HCT116 (cell line): ENCODE measurements at regions not wholly inside any gene's neighbourhood (a gene's known extent, or its start where the extent isn't known, plus 50 kb on each side); places are given as distances from the start of the nearest gene placed in this dataset.

ENCODE experiments used
- ATAC-seq: fragments of 200-7000 bp; cut with Tn5 transposase; 2 replicates; pipeline ENCODE4 v1.9.1; 2020; ENCODE audit warnings: mild to moderate bottlenecking, moderate library complexity
- BruUV-seq: library from RNA; stranded (reverse); fragments of 400-500 nt; replicated peaks from 2 replicates; lab custom pipeline; 2021; lab: Mats Ljungman, UMichigan
- CTCF ChIA-PET: fragments of 300-600 bp; sonication (Branson Sonifier 250); formaldehyde crosslinking; loops from one replicate; lab custom pipeline; 2021; ENCODE audit warnings: antibody characterized with exemption; lab: Charles Lee
- POLR2A ChIA-PET: fragments of 300-600, 350-600 bp; sonication (Branson Sonifier 250); formaldehyde crosslinking; loops from one replicate; lab custom pipeline; 2021; ENCODE audit warnings: antibody characterized with exemption; lab: Charles Lee
- RAD21 ChIA-PET, 2 experiments: fragments of 300-600 bp; sonication (Branson Sonifier 250); formaldehyde crosslinking; loops; one replicate each; lab custom pipeline; 2023; ENCODE audit warnings: low total read pairs in 2 of 2; ENCODE audit not compliant: uncharacterized antibody in 2 of 2, unreplicated experiment in 2 of 2, low non-redundant PET in 1 of 2; lab: Charles Lee
- DNase-seq: peaks from one replicate; pipeline ENCODE4 v3.0.0-alpha.2; 2010; ENCODE audit warnings: low read depth, low spot score
- H2AFZ ChIP-seq: fragments of 200-600 bp; shearing (Covaris generic), sonication (generic); 2 replicates; pipeline ENCODE4 v1.6.1; 2017; ENCODE audit warnings: low read depth, mixed run types, mixed read lengths, antibody characterized with exemption, low read length; ENCODE audit not compliant: poor library complexity, severe bottlenecking
- H3K27ac ChIP-seq: 2 replicates; pipeline ENCODE4 v1.5.1; 2012; ENCODE audit warnings: low read depth, low read length
- H3K27me3 ChIP-seq: fragments of 200-600 bp; sonication (generic); 2 replicates; pipeline ENCODE4 v1.6.1; 2016; ENCODE audit warnings: mixed run types, low read length, mixed read lengths; ENCODE audit not compliant: insufficient read depth
- H3K36me3 ChIP-seq, 2 experiments: fragments of 200-500 bp in 1 of 2; fragments of 200-600 bp in 1 of 2; sonication (Bioruptor generic) in 1 of 2; sonication (generic) in 1 of 2; 2 replicates each; pipeline versions ENCODE4 v1.5.1 to v1.6.1; 2014 to 2016; ENCODE audit warnings: low read length in 2 of 2, inconsistent platforms in 1 of 2, mixed read lengths in 1 of 2, mixed run types in 1 of 2; ENCODE audit not compliant: insufficient read depth in 2 of 2, control insufficient read depth in 1 of 2
- H3K4me1 ChIP-seq, 2 experiments: fragments of 200-600 bp in 1 of 2; sonication (generic) in 1 of 2; 2 replicates each; pipeline versions ENCODE4 v1.5.1 to v1.6.1; 2012 to 2017; ENCODE audit warnings: low read length in 2 of 2, inconsistent platforms in 1 of 2, mild to moderate bottlenecking in 1 of 2, mixed read lengths in 1 of 2, mixed run types in 1 of 2, moderate library complexity in 1 of 2; ENCODE audit not compliant: insufficient read depth in 2 of 2, control insufficient read depth in 1 of 2
- H3K4me2 ChIP-seq: fragments of 200-600 bp; sonication (generic); 2 replicates; pipeline ENCODE4 v1.6.1; 2017; ENCODE audit warnings: mixed run types, low read length, mixed read lengths
- H3K4me3 ChIP-seq, 2 experiments: fragments of 200-600 bp in 1 of 2; sonication (generic) in 1 of 2; replicated peaks in 1 of 2; 2 replicates each; pipeline ENCODE4 v1.5.1; 2011 to 2016; ENCODE audit warnings: low read length in 2 of 2, control low read depth in 1 of 2, low read depth in 1 of 2, mild to moderate bottlenecking in 1 of 2, mixed read lengths in 1 of 2, mixed run types in 1 of 2
- H3K79me2 ChIP-seq: fragments of 200-600 bp; sonication (generic); 2 replicates; pipeline ENCODE4 v1.6.1; 2017; ENCODE audit warnings: mild to moderate bottlenecking, mixed run types, low read length, moderate library complexity, mixed read lengths; ENCODE audit not compliant: insufficient read depth
- H3K9ac ChIP-seq: fragments of 200-600 bp; sonication (generic); 2 replicates; pipeline ENCODE4 v1.6.1; 2016; ENCODE audit warnings: low read length, mixed read lengths
- H3K9me2 ChIP-seq: fragments of 200-600 bp; sonication (generic), shearing (Covaris generic); 2 replicates; pipeline ENCODE4 v1.6.1; 2017; ENCODE audit warnings: mixed run types, mild to moderate bottlenecking, moderate library complexity; ENCODE audit not compliant: insufficient read depth
- H3K9me3 ChIP-seq, 2 experiments: fragments of 200-500 bp in 1 of 2; fragments of 200-600 bp in 1 of 2; sonication (Bioruptor generic) in 1 of 2; sonication (generic) in 1 of 2; 2 replicates each; pipeline ENCODE4 v1.6.1; 2014 to 2017; ENCODE audit warnings: low read length in 2 of 2, mixed read lengths in 2 of 2, inconsistent platforms in 1 of 2, low read depth in 1 of 2, mild to moderate bottlenecking in 1 of 2, mixed run types in 1 of 2, moderate library complexity in 1 of 2; ENCODE audit not compliant: control insufficient read depth in 1 of 2, insufficient read depth in 1 of 2
- H4K20me1 ChIP-seq: fragments of 200-600 bp; sonication (generic), shearing (Covaris generic); 2 replicates; pipeline ENCODE4 v1.6.1; 2017; ENCODE audit warnings: mixed run types, mild to moderate bottlenecking, moderate library complexity; ENCODE audit not compliant: insufficient read depth
- CBX3 ChIP-seq: IDR thresholded peaks from 2 replicates; pipeline ENCODE4 v1.6.1; 2012; ENCODE audit warnings: low read depth
- CEBPB ChIP-seq: IDR thresholded peaks from 2 replicates; pipeline ENCODE4 v1.6.1; 2012; ENCODE audit warnings: low read depth
- EGR1 ChIP-seq: IDR thresholded peaks from 2 replicates; pipeline ENCODE4 v1.6.1; 2012; ENCODE audit warnings: low read depth
- ELF1 ChIP-seq: IDR thresholded peaks from 2 replicates; pipeline ENCODE4 v1.6.1; 2012; ENCODE audit warnings: low read depth, borderline replicate concordance
- EZH2 ChIP-seq: fragments of 200-600 bp; sonication (generic); IDR thresholded peaks from 2 replicates; pipeline ENCODE4 v1.6.1; 2017; ENCODE audit warnings: antibody characterized with exemption, mixed run types
- EZH2phosphoT487 ChIP-seq: fragments of 200-600 bp; IDR thresholded peaks from 2 replicates; pipeline ENCODE4 v1.6.1; 2018; ENCODE audit warnings: antibody characterized with exemption, borderline replicate concordance
- POLR2A ChIP-seq: IDR thresholded peaks from 2 replicates; pipeline ENCODE4 v1.7.0; 2011; ENCODE audit warnings: borderline replicate concordance; ENCODE audit not compliant: insufficient read depth, insufficient read length; ENCODE audit errors: extremely low read depth
- POLR2AphosphoS5 ChIP-seq: IDR thresholded peaks from 2 replicates; pipeline ENCODE4 v1.6.1; 2011; ENCODE audit warnings: mild to moderate bottlenecking, low read depth, low read length, moderate library complexity
- RAD21 ChIP-seq: IDR thresholded peaks from 2 replicates; pipeline ENCODE4 v1.6.1; 2012; ENCODE audit warnings: low read depth, mild to moderate bottlenecking
- SIN3A ChIP-seq: IDR thresholded peaks from 2 replicates; pipeline ENCODE4 v1.6.1; 2012; ENCODE audit warnings: low read depth
- SP1 ChIP-seq: IDR thresholded peaks from 2 replicates; pipeline ENCODE4 v1.6.1; 2012; ENCODE audit warnings: low read depth
- SRF ChIP-seq: IDR thresholded peaks from 2 replicates; pipeline ENCODE4 v1.6.1; 2012; ENCODE audit warnings: low read depth
- TCF7L2 ChIP-seq: IDR thresholded peaks from 2 replicates; pipeline ENCODE4 v1.7.0; 2011; ENCODE audit warnings: borderline replicate concordance, inconsistent platforms; ENCODE audit not compliant: insufficient read depth, insufficient read length; ENCODE audit errors: extremely low read depth
- YY1 ChIP-seq: IDR thresholded peaks from 2 replicates; pipeline ENCODE4 v1.6.1; 2011; ENCODE audit warnings: low read length, low read depth, moderate library complexity, mild to moderate bottlenecking; ENCODE audit not compliant: insufficient replicate concordance; ENCODE audit errors: extremely low read depth
- ZFX ChIP-seq: fragments of 450-650 bp; IDR thresholded peaks from 2 replicates; pipeline ENCODE4 v1.6.1; 2017
- ZNF274 ChIP-seq: fragments of 200-500 bp; sonication (Bioruptor generic); IDR thresholded peaks from 2 replicates; pipeline ENCODE4 v1.6.1; 2014; ENCODE audit warnings: mild to moderate bottlenecking, low read depth, low read length, inconsistent platforms
- intact Hi-C: fragments of 100-400 bp; cut with micrococcal nuclease; formaldehyde crosslinking; loops from 2 replicates; pipeline ENCODE4 v1.10.0; 2022
- TF ChIP-seq, protein P1 (sequence below): IDR thresholded peaks from 2 replicates; pipeline ENCODE4 v1.6.1; 2012
- TF ChIP-seq, protein P2 (sequence below), 3 experiments: fragments of 200-600 bp in 1 of 3; sonication (generic) in 1 of 3; IDR thresholded peaks in 2 of 3; conservative IDR thresholded peaks in 1 of 3; 2 replicates each; pipeline ENCODE4 v1.5.1; 2012 to 2017; ENCODE audit warnings: low read depth in 2 of 3, low read length in 2 of 3, antibody characterized with exemption in 1 of 3, borderline replicate concordance in 1 of 3, control low read depth in 1 of 3, mild to moderate bottlenecking in 1 of 3, mixed read lengths in 1 of 3, mixed run types in 1 of 3, moderate library complexity in 1 of 3; ENCODE audit not compliant: insufficient read depth in 1 of 3
- TF ChIP-seq, protein P3 (sequence below): IDR thresholded peaks from 2 replicates; pipeline ENCODE4 v1.6.1; 2012; ENCODE audit warnings: low read depth

DNA sequence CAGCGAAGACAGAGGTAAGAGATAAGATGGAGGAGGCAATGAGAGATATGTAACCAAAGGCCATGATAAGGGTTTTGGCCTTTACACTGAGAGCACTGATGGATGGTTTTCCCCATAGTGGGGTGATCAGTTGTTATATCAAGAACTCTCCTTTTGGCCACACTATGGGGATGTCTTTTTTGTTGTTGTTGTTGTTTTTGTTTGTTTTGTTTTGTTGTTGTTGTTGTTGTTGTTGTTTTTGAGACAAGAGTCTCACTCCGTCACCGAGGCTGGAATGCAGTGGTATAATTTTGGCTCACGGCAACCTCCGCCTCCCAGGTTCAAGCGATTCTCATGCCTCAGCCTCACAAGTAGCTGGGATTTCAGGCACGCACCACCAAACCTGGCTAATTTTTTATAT lies 244.8 kb upstream of the DYNLRB2 start:
- RAD21 ChIA-PET, result no interaction called here
- Histone ChIP-seq H3K36me3 (no peaks in the 10 kb centered on the region), H3K9me3 (peaks cover 26 to 40% of the 10 kb centered on the region in 2 experiments; a peak in 3 of 4 replicates), H3K4me2 (no peak overlapping the region), H3K27me3 (no peaks in the 10 kb centered on the region), H4K20me1 (no peaks in the 10 kb centered on the region), H3K4me3 (no peak overlapping the region), H3K9ac (no peak overlapping the region), H3K9me2 (no peaks in the 10 kb centered on the region), H2AFZ (no peak overlapping the region), H3K27ac (no peak overlapping the region), H3K79me2 (no peaks in the 10 kb centered on the region), H3K4me1 (no peaks in the 10 kb centered on the region)
- CTCF ChIA-PET, result no interaction called here
- TF ChIP-seq EZH2 (no peak), ZNF274 (no peak), SP1 (no peak), TCF7L2 (no peak), YY1 (no peak), RAD21 (no peak), SIN3A (no peak), CEBPB (no peak), POLR2A (no peak), EZH2phosphoT487 (no peak), ELF1 (no peak), POLR2AphosphoS5 (no peak), SRF (no peak), CBX3 (no peak), EGR1 (no peak), ZFX (no peak)
- TF ChIP-seq, protein P1, sequence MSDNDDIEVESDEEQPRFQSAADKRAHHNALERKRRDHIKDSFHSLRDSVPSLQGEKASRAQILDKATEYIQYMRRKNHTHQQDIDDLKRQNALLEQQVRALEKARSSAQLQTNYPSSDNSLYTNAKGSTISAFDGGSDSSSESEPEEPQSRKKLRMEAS, result no peak
- TF ChIP-seq, protein P2, sequence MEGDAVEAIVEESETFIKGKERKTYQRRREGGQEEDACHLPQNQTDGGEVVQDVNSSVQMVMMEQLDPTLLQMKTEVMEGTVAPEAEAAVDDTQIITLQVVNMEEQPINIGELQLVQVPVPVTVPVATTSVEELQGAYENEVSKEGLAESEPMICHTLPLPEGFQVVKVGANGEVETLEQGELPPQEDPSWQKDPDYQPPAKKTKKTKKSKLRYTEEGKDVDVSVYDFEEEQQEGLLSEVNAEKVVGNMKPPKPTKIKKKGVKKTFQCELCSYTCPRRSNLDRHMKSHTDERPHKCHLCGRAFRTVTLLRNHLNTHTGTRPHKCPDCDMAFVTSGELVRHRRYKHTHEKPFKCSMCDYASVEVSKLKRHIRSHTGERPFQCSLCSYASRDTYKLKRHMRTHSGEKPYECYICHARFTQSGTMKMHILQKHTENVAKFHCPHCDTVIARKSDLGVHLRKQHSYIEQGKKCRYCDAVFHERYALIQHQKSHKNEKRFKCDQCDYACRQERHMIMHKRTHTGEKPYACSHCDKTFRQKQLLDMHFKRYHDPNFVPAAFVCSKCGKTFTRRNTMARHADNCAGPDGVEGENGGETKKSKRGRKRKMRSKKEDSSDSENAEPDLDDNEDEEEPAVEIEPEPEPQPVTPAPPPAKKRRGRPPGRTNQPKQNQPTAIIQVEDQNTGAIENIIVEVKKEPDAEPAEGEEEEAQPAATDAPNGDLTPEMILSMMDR (IDR thresholded peaks at IDR 0.05 in 2 of 3, conservative IDR thresholded peaks at IDR 0.05 in 1 of 3; ENCODE audit: borderline replicate concordance in 1 of 3, insufficient read depth in 1 of 3, low read depth in 2 of 3, low read length in 2 of 3), result no peak
- TF ChIP-seq, protein P3, sequence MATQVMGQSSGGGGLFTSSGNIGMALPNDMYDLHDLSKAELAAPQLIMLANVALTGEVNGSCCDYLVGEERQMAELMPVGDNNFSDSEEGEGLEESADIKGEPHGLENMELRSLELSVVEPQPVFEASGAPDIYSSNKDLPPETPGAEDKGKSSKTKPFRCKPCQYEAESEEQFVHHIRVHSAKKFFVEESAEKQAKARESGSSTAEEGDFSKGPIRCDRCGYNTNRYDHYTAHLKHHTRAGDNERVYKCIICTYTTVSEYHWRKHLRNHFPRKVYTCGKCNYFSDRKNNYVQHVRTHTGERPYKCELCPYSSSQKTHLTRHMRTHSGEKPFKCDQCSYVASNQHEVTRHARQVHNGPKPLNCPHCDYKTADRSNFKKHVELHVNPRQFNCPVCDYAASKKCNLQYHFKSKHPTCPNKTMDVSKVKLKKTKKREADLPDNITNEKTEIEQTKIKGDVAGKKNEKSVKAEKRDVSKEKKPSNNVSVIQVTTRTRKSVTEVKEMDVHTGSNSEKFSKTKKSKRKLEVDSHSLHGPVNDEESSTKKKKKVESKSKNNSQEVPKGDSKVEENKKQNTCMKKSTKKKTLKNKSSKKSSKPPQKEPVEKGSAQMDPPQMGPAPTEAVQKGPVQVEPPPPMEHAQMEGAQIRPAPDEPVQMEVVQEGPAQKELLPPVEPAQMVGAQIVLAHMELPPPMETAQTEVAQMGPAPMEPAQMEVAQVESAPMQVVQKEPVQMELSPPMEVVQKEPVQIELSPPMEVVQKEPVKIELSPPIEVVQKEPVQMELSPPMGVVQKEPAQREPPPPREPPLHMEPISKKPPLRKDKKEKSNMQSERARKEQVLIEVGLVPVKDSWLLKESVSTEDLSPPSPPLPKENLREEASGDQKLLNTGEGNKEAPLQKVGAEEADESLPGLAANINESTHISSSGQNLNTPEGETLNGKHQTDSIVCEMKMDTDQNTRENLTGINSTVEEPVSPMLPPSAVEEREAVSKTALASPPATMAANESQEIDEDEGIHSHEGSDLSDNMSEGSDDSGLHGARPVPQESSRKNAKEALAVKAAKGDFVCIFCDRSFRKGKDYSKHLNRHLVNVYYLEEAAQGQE, result no peak
- POLR2A ChIA-PET, result no interaction called here
- ATAC-seq, result no peak
- intact Hi-C loops, result no loop called here
- no TSS peak for BruUV-seq
- no peak for DNase-seq
